ENCODE measurements at regions not wholly inside any gene's neighbourhood (a gene's known extent, or its start where the extent isn't known, plus 50 kb on each side); places are given as distances from the start of the nearest gene placed in this dataset.
A peak's percentile ranks its signal among the peaks of the same experiment; 100 is the strongest.

- no peak for TF ChIP-seq PHF8 (IDR thresholded peaks at IDR 0.05; ENCODE audit: borderline replicate concordance, low read depth)
- no peak for TF ChIP-seq BHLHE40 (IDR thresholded peaks at IDR 0.05; ENCODE audit: low read depth, low read length)
- TF ChIP-seq MAFK (IDR thresholded peaks at IDR 0.05; ENCODE audit: partially characterized antibody), result no peak
- no peak for TF ChIP-seq POLR2A (IDR thresholded peaks at IDR 0.05; ENCODE audit: low read length)
- no peak for TF ChIP-seq CTCF (IDR thresholded peaks at IDR 0.05)
- no peak for TF ChIP-seq FOXS1 (CRISPR knock-in tag; IDR thresholded peaks at IDR 0.05)
- no peak for TF ChIP-seq HMGXB4 (CRISPR knock-in tag; IDR thresholded peaks at IDR 0.05; ENCODE audit: borderline replicate concordance)
- peak; percentile 48; the same call in 1 of the 2 replicates for TF ChIP-seq ESRRA (IDR thresholded peaks at IDR 0.05; ENCODE audit: borderline replicate concordance, low read length)
- TF ChIP-seq JUN (IDR thresholded peaks at IDR 0.05), result no peak
- TF ChIP-seq E2F6 (IDR thresholded peaks at IDR 0.05; ENCODE audit: borderline replicate concordance, low read depth), result no peak
- TF ChIP-seq EP300 (IDR thresholded peaks at IDR 0.05), result no peak
- TF ChIP-seq RARB (CRISPR knock-in tag; IDR thresholded peaks at IDR 0.05), result no peak
- no peak for TF ChIP-seq SMC3 (IDR thresholded peaks at IDR 0.05)
- no peak for TF ChIP-seq CHD4 (IDR thresholded peaks at IDR 0.05; ENCODE audit: borderline replicate concordance)
Measured at GRCh38 chr6:33853736-33854135, 49.9 kb upstream of the MLN start.

All from A549 (cell line).